Tibial artery (tissue), 4 donors: ENCODE measurements at regions not wholly inside any gene's neighbourhood (a gene's known extent, or its start where the extent isn't known, plus 50 kb on each side); places are given as distances from the start of the nearest gene placed in this dataset.

Experiments used
- DNase-seq, 2 donors: peaks; one replicate each; pipeline ENCODE4 v3.0.0-alpha.2; 2019
- H3K27ac ChIP-seq, 2 donors: fragments of 200-600 bp; sonication (generic) in 1 of 2; 1 replicate in 1 of 2; 2 replicates in 1 of 2; pipeline ENCODE4 v1.5.1; 2018 to 2019; ENCODE audit warnings: mild to moderate bottlenecking in 1 of 2
- H3K27me3 ChIP-seq, 2 donors: fragments of 200-600 bp; sonication (generic) in 1 of 2; one replicate each; pipeline versions ENCODE4 v1.5.1 to v1.6.0; 2016 to 2019
- H3K36me3 ChIP-seq, 3 donors: fragments of 200-600 bp; sonication (generic) in 2 of 3; one replicate each; pipeline ENCODE4 v1.5.1; 2016 to 2019; ENCODE audit warnings: mild to moderate bottlenecking in 2 of 3
- H3K4me1 ChIP-seq, 4 donors: fragments of 200-600 bp; sonication (generic) in 2 of 4; 1 replicate in 3 of 4; 2 replicates in 1 of 4; pipeline ENCODE4 v1.5.1; 2016 to 2019
- H3K4me3 ChIP-seq, 2 donors: fragments of 200-600 bp; sonication (generic) in 1 of 2; 1 replicate in 1 of 2; 2 replicates in 1 of 2; pipeline ENCODE4 v1.5.1; 2018 to 2019; ENCODE audit warnings: mild to moderate bottlenecking in 2 of 2
- H3K9me3 ChIP-seq, 3 donors: fragments of 200-600 bp; sonication (generic) in 1 of 3; one replicate each; pipeline ENCODE4 v1.5.1; 2016 to 2019
- intact Hi-C: fragments of 100-400 bp; cut with DNase I; formaldehyde crosslinking; loops from one replicate; pipeline ENCODE4 v1.15.0; 2023; ENCODE audit warnings: low total_unique reads
- TF ChIP-seq, protein P1 (sequence below), 2 experiments: fragments of 200-600 bp in 1 of 2; fragments of 450-650 bp in 1 of 2; IDR thresholded peaks; one replicate each; pipeline ENCODE4 v1.5.1; 2017 to 2019; ENCODE audit warnings: antibody characterized with exemption in 2 of 2, mild to moderate bottlenecking in 1 of 2, moderate library complexity in 1 of 2

- DNase-seq: no peak
- TF ChIP-seq, protein P1, sequence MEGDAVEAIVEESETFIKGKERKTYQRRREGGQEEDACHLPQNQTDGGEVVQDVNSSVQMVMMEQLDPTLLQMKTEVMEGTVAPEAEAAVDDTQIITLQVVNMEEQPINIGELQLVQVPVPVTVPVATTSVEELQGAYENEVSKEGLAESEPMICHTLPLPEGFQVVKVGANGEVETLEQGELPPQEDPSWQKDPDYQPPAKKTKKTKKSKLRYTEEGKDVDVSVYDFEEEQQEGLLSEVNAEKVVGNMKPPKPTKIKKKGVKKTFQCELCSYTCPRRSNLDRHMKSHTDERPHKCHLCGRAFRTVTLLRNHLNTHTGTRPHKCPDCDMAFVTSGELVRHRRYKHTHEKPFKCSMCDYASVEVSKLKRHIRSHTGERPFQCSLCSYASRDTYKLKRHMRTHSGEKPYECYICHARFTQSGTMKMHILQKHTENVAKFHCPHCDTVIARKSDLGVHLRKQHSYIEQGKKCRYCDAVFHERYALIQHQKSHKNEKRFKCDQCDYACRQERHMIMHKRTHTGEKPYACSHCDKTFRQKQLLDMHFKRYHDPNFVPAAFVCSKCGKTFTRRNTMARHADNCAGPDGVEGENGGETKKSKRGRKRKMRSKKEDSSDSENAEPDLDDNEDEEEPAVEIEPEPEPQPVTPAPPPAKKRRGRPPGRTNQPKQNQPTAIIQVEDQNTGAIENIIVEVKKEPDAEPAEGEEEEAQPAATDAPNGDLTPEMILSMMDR (IDR thresholded peaks at IDR 0.05): no peak
- H3K36me3 ChIP-seq: no peaks in the 10 kb centered on the region
- H3K27ac ChIP-seq: no peak overlapping the region
- H3K27me3 ChIP-seq: peaks cover 0 to 39% of the 10 kb centered on the region in 2 donors
- H3K9me3 ChIP-seq: no peaks in the 10 kb centered on the region
- intact Hi-C loops: no loop called here
- H3K4me3 ChIP-seq: no peak overlapping the region
- H3K4me1 ChIP-seq: peaks cover 0 to 7% (median 0%) of the 10 kb centered on the region in 4 donors
Observed at GRCh38 chr1:38296047-38296446, 249.5 kb upstream of the POU3F1 start.

- TF ChIP-seq, protein P1 (IDR thresholded peaks at IDR 0.05): no peak
- no peaks in the 10 kb centered on the region for H3K36me3 ChIP-seq
- DNase-seq: no peak
- H3K9me3 ChIP-seq: no peaks in the 10 kb centered on the region
- intact Hi-C loops: no loop called here
- no peak overlapping the region for H3K4me3 ChIP-seq
- H3K27ac ChIP-seq: no peak overlapping the region
- peaks cover 0 to 7% (median 0%) of the 10 kb centered on the region in 4 donors for H3K4me1 ChIP-seq
- H3K27me3 ChIP-seq: peaks cover 0 to 33% of the 10 kb centered on the region in 2 donors
Observed at GRCh38 chr1:38293567-38293966, 247.0 kb upstream of the POU3F1 start.

DNA sequence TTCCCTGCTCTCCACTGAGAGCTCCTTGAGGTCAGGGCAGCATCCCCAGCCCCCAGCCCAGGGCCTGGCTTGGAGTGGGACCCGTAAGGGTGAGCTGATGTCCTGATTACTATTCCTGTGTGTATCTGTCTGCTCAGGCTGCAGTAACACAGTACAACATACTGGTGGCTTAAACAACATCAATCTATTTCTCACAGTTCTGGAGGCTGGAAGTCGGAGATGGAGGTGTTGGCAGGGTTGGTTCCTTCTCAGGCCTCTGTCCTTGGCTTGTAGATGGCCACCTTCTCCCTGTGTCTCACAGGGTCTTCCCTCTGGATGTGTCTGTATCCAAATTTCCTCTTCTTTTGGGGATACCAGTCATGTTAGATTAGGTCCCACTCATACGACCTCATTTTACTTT is 246.4 kb upstream of the POU3F1 start:
- DNase-seq: no peak
- intact Hi-C loops: no loop called here
- Histone ChIP-seq H3K27ac (no peak overlapping the region), H3K4me1 (peaks cover 0 to 7% (median 0%) of the 10 kb centered on the region in 4 donors), H3K4me3 (no peak overlapping the region), H3K27me3 (peaks cover 0 to 27% of the 10 kb centered on the region in 2 donors), H3K36me3 (no peaks in the 10 kb centered on the region), H3K9me3 (no peaks in the 10 kb centered on the region)
- TF ChIP-seq, protein P1 (IDR thresholded peaks at IDR 0.05): no peak

DNA sequence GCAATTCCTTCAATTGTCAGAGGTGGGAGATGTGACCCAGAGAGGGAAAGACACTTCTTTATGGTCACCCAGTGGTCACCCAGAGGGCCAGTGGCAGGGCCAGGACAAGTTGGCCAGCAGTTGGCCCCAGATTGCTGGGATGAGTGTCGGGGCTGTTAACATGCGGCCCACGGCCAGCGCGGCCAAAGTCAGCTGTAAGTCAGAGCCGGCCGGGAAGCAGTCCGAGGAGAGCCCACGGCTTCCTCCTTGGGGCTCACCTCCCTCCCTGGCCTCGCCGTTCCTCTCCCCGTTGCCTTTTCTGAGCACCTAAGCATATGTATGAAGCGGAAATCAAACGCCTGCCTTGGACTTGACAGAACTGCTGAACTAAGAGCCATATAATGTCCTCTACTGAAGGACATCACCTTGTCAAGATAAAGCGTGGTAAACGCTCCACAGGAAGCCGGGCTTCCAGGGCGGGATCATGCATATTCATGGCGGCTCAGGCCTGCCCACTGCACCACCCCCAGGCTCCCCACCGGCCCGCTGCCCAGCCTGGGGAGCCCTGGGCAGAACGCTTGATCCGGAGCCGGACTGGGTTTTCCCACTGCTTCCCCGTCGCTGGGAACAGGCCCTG is 245.4 kb upstream of the POU3F1 start:
- H3K27me3 ChIP-seq: peaks cover 0 to 17% of the 10 kb centered on the region in 2 donors
- H3K4me1 ChIP-seq: peaks cover 0 to 7% (median 0%) of the 10 kb centered on the region in 4 donors
- no peak for DNase-seq
- TF ChIP-seq, protein P1 (IDR thresholded peaks at IDR 0.05): no peak
- H3K27ac ChIP-seq: no peak overlapping the region
- H3K4me3 ChIP-seq: no peak overlapping the region
- H3K36me3 ChIP-seq: no peaks in the 10 kb centered on the region
- intact Hi-C loops: no loop called here
- no peaks in the 10 kb centered on the region for H3K9me3 ChIP-seq

GRCh38 chr1:38291336-38291735 is 244.7 kb upstream of the POU3F1 start:
- Histone ChIP-seq H3K9me3 (no peaks in the 10 kb centered on the region), H3K4me3 (no peak overlapping the region), H3K27me3 (peaks cover 0 to 12% of the 10 kb centered on the region in 2 donors), H3K4me1 (peaks cover 0 to 7% (median 0%) of the 10 kb centered on the region in 4 donors), H3K36me3 (no peaks in the 10 kb centered on the region), H3K27ac (no peak overlapping the region)
- intact Hi-C loops: no loop called here
- TF ChIP-seq, protein P1 (IDR thresholded peaks at IDR 0.05): no peak
- no peak for DNase-seq
